Thoracic aorta (tissue), 2 donors: ENCODE measurements at regions not wholly inside any gene's neighbourhood (a gene's known extent, or its start where the extent isn't known, plus 50 kb on each side); places are given as distances from the start of the nearest gene placed in this dataset.

Experiments used
- ATAC-seq: fragments of 150-250 bp; one replicate; pipeline ENCODE4 v1.8.0; 2017; ENCODE audit warnings: low read depth; ENCODE audit not compliant: insufficient number of reproducible peaks, low FRiP score
- DNase-seq: peaks from one replicate; pipeline ENCODE4 v3.0.0-alpha.2; 2020; ENCODE audit warnings: low spot score
- H3K27ac ChIP-seq, 2 donors: fragments of 200-600 bp; sonication (generic); 1 replicate in 1 of 2; 2 replicates in 1 of 2; pipeline ENCODE4 v1.5.1; 2016; ENCODE audit warnings: mild to moderate bottlenecking in 2 of 2, moderate library complexity in 2 of 2
- H3K27me3 ChIP-seq: fragments of 200-600 bp; sonication (generic); replicated peaks from 2 replicates; pipeline ENCODE4 v1.6.0; 2016; ENCODE audit warnings: mild to moderate bottlenecking; ENCODE audit not compliant: insufficient read depth
- H3K36me3 ChIP-seq: fragments of 200-600 bp; sonication (generic); one replicate; pipeline ENCODE4 v1.5.1; 2016
- H3K4me1 ChIP-seq, 2 donors: fragments of 200-600 bp; sonication (generic); 1 replicate in 1 of 2; 2 replicates in 1 of 2; pipeline versions ENCODE4 v1.5.1 to v1.6.0; 2016; ENCODE audit warnings: low read depth in 2 of 2, mild to moderate bottlenecking in 1 of 2; ENCODE audit not compliant: control insufficient read depth in 1 of 2
- H3K4me3 ChIP-seq: fragments of 200-600 bp; sonication (generic); 2 replicates; pipeline ENCODE4 v1.5.1; 2016; ENCODE audit warnings: mild to moderate bottlenecking
- H3K9me3 ChIP-seq: fragments of 200-600 bp; sonication (generic); 2 replicates; pipeline ENCODE4 v1.5.1; 2016
- CTCF ChIP-seq: fragments of 200-600 bp; sonication (generic); IDR thresholded peaks from one replicate; pipeline ENCODE4 v1.5.1; 2019; ENCODE audit warnings: antibody characterized with exemption

GRCh38 chr7:19988860-19989259 lies 215.4 kb upstream of the TMEM196 start:
- no peaks in the 10 kb centered on the region for H3K4me1 ChIP-seq
- TF ChIP-seq CTCF = no peak

GRCh38 chr7:19984231-19984632 lies 210.8 kb upstream of the TMEM196 start:
- no peak for ATAC-seq

More at GRCh38 chr7:19988860-19989259, 215.4 kb upstream of the TMEM196 start:
- no peak overlapping the region for H3K4me3 ChIP-seq
- DNase-seq = no peak
- H3K9me3 ChIP-seq = no peaks in the 10 kb centered on the region
- no peaks in the 10 kb centered on the region for H3K36me3 ChIP-seq
- no peak overlapping the region for H3K27ac ChIP-seq
- ATAC-seq = no peak
- H3K27me3 ChIP-seq = no peaks in the 10 kb centered on the region

GRCh38 chr7:19982841-19983835 lies 209.7 kb upstream of the TMEM196 start:
- no peak for DNase-seq
- Histone ChIP-seq H3K9me3 (no peaks in the 10 kb centered on the region), H3K27me3 (no peaks in the 10 kb centered on the region), H3K4me3 (no peak overlapping the region), H3K36me3 (no peaks in the 10 kb centered on the region), H3K4me1 (no peaks in the 10 kb centered on the region), H3K27ac (no peak overlapping the region)
- no peak for TF ChIP-seq CTCF
- ATAC-seq = no peak

More at GRCh38 chr7:19984231-19984632, 210.8 kb upstream of the TMEM196 start:
- no peak for DNase-seq
- no peaks in the 10 kb centered on the region for H3K4me1 ChIP-seq
- no peaks in the 10 kb centered on the region for H3K9me3 ChIP-seq
- no peak for TF ChIP-seq CTCF
- no peak overlapping the region for H3K27ac ChIP-seq
- H3K36me3 ChIP-seq = no peaks in the 10 kb centered on the region
- H3K4me3 ChIP-seq = no peak overlapping the region
- H3K27me3 ChIP-seq = no peaks in the 10 kb centered on the region

- ATAC-seq (no peak), DNase-seq (no peak)
- Histone ChIP-seq H3K36me3 (no peaks in the 10 kb centered on the region), H3K27me3 (no peaks in the 10 kb centered on the region), H3K27ac (no peak overlapping the region), H3K4me1 (no peaks in the 10 kb centered on the region), H3K9me3 (no peaks in the 10 kb centered on the region), H3K4me3 (no peak overlapping the region)
- no peak for TF ChIP-seq CTCF
These were observed 200.2 kb upstream of the TMEM196 start for GRCh38 chr7:19973581-19973980.

GRCh38 chr7:19972876-19973275 lies 199.5 kb upstream of the TMEM196 start:
- Histone ChIP-seq H3K9me3 (no peaks in the 10 kb centered on the region), H3K4me3 (no peak overlapping the region), H3K27me3 (no peaks in the 10 kb centered on the region), H3K36me3 (no peaks in the 10 kb centered on the region), H3K4me1 (no peaks in the 10 kb centered on the region), H3K27ac (no peak overlapping the region)
- DNase-seq (no peak), ATAC-seq (no peak)
- TF ChIP-seq CTCF = no peak
